Activated CD4-positive, alpha-beta T cell treated with anti-CD3 and anti-CD28 coated beads, Interleukin-2, Interleukin-4, amounts not matched to agents 100 ng/mL and 50 ng/mL, durations not matched to agents 16 hours and 8 hours (primary cell): ENCODE measurements at regions not wholly inside any gene's neighbourhood (a gene's known extent, or its start where the extent isn't known, plus 50 kb on each side); places are given as distances from the start of the nearest gene placed in this dataset.
"Not testable (repeated sequence)": the region's sequence is repeated elsewhere in the genome, so short reads cannot be mapped to it uniquely, and the experiment has no call there.

ENCODE experiments used
- DNase-seq: peaks from one replicate; pipeline ENCODE4 v3.0.0-alpha.2; 2020; ENCODE audit warnings: low spot score

DNA sequence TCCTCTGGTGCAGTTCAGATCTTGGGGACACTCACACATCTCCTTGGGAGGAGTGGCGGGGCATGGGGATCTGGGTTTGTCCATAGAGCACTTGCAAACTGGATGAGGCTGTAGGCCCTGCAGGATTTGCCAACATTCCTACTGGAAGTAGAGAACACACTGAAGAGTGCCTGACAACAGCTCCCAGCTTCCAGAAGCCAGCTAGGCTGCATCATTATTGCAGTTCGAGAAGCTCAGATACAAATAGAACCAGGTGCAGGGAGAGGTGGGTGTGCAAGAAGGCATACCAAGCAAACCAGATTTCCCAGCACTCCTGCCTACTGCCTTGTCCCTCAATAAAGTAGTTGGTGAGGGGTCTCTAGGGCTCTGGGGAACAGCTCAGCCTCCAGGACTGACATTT, 52.5 kb downstream of the RHOB start:
- no peak for DNase-seq

GRCh38 chr2:20501974-20502373, 55.1 kb downstream of the RHOB start:
- DNase-seq: no peak

- not testable (repeated sequence) for DNase-seq
These were observed 55.6 kb downstream of the RHOB start for GRCh38 chr2:20502496-20502895.

DNA sequence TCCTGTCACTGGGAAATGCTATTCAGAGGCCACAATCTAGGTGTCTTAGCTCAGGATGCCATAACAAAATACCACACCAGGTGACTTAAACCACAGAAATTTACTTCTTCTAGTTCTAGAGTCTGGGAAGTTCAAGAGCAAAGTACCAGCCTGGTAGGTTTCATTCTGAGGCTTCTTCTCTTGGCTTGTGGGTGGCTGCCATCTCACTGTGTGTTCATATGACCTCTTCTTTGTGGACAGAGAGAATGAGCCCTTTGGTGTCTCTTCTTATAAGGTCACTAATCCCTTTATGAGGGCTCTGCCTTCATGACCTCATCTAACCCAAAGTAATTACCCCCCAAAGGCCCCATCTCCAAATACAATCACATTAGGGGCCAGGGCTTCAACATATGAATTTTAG, 57.3 kb downstream of the RHOB start:
- DNase-seq: no peak

DNA sequence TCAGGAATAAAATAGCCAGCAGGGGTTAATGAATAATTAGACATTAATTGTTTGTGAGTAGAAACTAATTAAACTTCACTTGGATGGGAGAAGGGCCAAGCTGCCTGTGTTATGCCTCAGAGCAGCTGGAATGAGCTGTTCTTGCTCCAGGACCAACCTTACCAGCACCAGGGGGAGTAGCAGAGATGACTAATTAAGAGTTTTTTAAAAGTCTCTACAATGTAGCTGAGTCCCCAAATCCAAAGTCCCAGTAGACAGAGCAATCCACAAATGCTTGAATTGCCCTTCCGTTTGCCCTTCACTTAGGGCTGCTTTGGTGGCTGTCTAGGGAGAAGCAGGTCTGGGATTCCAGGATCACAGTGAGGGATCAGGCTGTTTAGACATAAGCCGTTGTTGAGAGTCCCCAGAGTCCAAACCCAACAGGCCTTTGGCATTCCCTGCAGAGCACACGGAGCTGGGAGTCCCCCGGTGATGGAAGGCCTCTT, 59.4 kb downstream of the RHOB start:
- no peak for DNase-seq

- DNase-seq: peak; percentile 63
These were observed 60.4 kb downstream of the RHOB start for GRCh38 chr2:20507166-20507692.

DNA sequence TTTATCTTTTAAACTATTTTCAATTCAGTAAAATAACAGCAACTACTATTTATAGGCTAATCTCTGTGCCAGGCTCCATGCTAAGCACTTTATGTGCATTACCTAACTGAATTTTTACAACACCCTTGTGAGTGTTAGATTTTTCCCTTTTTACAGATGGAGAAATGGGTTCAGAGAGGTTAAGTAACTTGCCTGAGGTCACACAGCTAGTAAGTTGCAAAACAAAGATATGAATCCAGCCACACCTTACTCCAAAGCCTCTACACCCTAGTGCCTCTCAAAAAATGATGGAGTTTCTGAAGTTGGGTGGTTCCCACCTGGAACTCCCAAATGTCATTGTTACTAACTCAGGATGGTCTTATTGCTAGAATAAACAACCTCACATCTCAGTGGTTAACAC, 60.8 kb downstream of the RHOB start:
- no peak for DNase-seq

DNA sequence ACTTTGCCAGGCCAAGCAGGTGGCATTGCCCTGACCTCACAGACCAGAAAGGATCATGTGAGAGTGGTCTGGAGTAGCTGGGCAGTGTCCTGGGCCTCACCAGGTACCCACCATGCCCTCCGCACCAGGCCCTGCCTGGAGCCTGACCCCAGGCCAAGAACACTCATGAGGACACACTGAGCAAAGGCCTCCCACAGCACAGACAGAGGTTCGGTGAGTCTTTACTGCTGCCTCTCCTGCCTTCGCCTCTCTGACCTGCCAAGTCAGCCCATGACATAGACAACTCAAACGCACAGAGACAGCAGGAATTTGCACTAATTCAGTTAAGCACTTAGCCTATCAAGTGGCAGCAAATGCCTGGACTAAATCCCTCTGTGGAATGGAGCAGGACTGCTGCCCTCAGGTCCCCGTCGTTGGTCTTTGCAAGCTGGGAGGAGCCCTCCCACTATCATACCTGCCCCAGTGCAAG, 62.5 kb downstream of the RHOB start:
- DNase-seq: no peak

DNA sequence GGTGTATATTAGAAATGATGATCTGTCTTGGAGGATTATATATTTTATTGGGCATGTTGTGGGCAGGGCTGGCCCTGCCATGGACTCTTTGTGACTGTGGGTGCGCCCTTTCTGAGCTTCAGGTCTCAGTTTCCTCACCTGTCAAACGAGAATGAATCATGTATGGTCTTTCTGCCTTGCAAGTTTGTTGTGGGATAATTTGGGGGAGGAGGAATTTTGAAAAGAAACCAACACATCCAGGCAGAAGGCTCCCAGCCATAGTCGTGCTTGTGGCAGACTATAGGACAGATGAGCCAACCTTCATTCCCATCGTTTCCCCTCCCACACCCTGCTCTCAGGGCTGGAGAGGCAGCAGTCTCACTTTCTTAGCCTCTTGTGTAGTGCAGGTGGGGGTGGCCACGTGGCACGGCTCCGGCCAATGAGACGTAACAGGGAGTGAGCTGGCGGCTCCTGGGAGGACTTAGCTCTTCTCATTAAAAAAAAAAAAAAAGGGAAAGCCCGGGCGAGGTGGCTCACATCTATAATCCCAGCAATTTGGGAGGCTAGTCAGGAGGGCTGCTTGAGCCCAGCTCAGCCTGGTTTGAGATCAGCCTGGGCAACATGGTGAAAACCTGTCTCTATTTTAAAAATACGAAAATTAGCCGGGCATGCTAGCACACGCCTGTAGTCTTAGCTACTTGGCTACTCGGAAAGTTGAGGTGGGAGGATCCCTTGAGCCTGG, 63.1 kb downstream of the RHOB start:
- no peak for DNase-seq

DNA sequence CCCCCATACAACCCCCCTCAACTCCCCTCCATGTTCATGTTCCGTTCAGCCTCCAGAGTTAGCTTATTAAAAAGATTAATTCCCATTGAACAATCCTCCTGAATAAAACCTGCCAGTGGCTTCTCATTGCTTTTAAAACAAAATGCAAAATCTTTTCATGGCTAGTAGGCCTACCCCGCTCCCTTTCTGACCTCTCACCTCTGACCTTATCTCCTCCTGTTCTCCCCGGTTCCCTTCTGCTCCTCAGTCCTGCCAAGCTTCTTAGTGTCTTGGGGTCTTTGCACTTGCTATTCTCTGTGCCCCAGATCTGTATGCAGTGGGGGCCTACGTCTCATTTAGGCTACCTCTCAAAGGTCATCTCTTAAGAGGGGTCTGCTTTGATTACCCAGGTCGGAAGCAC, 64.3 kb downstream of the RHOB start:
- no peak for DNase-seq

DNA sequence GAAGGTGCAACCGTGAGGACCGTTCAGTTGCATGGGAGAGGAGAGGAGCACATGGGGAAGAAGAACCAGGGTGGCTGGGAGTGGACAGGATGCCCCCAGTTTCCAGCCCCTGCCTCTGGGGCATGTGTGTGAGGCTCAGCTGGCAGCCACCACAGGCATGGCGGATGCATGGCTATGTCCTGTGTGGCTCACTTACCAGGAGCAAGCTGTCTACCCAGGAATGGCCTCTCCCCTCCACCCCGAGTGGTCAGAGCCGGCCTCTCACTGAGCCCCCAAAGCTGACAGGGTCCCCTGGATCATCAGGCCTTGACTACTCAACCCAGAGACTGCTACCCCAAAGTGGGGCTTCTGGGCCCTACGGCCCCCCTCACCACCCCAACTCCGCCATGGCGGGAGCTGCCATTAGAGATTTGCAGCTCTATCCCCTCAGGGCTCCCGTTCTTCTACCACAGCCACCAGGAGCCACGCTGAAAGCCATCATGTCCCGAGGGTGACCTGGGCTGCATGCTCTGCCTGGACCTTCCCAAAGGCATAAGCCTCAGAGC, 65.3 kb downstream of the RHOB start:
- DNase-seq: no peak

- DNase-seq: no peak
These were observed 67.1 kb downstream of the RHOB start for GRCh38 chr2:20513946-20514345.

- no peak for DNase-seq
These were observed 67.9 kb downstream of the RHOB start for GRCh38 chr2:20514596-20515269.

GRCh38 chr2:20515290-20516220, 68.7 kb downstream of the RHOB start:
- no peak for DNase-seq

DNA sequence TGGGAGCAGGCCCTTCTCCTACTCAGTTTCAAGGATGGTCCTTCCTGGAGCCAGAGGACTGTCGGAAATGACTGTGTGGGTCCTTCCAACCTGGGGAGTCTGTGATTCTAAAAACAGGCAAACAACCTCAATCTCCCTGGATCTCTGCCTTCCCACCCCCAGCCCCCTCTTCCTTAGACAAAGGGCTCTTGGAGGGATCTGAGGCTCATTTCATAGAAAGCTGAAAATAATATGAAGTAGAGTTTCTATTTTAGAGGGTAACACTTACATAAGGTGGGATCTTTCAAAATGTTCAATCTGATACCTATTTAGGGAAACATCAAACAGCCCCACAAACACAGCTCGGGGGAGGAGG, 69.4 kb downstream of the RHOB start:
- no peak for DNase-seq

GRCh38 chr2:20516646-20517341, 69.9 kb downstream of the RHOB start:
- peak; percentile 48 for DNase-seq

- DNase-seq: no peak
These were observed 72.4 kb downstream of the RHOB start for GRCh38 chr2:20519309-20519708.

DNA sequence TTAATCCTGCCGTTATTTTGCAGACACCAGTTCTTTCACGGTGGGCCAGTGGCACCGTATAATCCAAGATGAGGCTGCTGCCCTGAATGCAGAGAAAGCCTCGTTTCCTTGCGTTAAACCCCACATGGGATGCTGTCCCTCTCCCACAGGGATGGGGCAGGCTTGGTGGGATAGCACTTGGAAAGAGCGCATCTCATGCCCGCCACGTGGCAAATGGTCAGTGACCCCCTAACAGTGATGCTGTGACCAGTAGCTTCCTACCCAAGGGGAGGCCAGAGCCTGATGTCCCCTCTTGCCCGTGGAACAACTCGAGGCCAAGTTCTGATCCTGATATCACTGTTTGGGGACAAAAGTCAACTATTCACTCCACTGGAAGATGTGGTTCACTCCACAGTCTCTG, 73.3 kb downstream of the RHOB start:
- no peak for DNase-seq

GRCh38 chr2:20521193-20521592, 74.3 kb downstream of the RHOB start:
- DNase-seq: no peak

- DNase-seq: no peak
These were observed 74.9 kb downstream of the RHOB start for GRCh38 chr2:20521682-20522189.
